GM20000 (cell line): ENCODE measurements at regions not wholly inside any gene's neighbourhood (a gene's known extent, or its start where the extent isn't known, plus 50 kb on each side); places are given as distances from the start of the nearest gene placed in this dataset.

ENCODE experiments used
- DNase-seq: peaks from one replicate; pipeline ENCODE4 v3.0.0; 2012; ENCODE audit warnings: low spot score
- TF ChIP-seq, protein P1 (sequence below): IDR thresholded peaks from 2 replicates; pipeline ENCODE4 v1.5.1; 2012; ENCODE audit warnings: mild to moderate bottlenecking, control low read depth; ENCODE audit errors: extremely low read depth, missing control alignments

DNA sequence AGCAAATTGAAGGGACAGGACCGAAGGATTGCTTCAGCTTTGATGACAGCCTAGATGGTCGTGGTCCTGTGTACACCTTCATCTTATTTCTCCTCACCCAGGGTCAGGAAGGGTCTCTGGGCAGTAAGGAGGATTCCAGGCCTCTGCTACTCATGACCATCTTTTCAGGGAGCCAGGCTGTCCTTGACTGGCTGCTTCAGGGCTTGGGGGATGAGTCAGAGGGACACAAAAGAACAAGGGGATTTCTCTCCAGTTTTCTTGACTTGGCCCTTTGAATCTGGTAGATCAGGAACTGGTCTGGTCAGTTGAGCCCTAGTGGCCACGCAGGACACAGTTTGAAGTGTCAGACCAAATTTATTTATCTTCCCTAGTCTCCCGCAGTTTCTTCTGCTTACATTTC lies 402.1 kb upstream of the CHD6 start:
- DNase-seq: no peak
- TF ChIP-seq, protein P1, sequence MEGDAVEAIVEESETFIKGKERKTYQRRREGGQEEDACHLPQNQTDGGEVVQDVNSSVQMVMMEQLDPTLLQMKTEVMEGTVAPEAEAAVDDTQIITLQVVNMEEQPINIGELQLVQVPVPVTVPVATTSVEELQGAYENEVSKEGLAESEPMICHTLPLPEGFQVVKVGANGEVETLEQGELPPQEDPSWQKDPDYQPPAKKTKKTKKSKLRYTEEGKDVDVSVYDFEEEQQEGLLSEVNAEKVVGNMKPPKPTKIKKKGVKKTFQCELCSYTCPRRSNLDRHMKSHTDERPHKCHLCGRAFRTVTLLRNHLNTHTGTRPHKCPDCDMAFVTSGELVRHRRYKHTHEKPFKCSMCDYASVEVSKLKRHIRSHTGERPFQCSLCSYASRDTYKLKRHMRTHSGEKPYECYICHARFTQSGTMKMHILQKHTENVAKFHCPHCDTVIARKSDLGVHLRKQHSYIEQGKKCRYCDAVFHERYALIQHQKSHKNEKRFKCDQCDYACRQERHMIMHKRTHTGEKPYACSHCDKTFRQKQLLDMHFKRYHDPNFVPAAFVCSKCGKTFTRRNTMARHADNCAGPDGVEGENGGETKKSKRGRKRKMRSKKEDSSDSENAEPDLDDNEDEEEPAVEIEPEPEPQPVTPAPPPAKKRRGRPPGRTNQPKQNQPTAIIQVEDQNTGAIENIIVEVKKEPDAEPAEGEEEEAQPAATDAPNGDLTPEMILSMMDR: no peak

GRCh38 chr20:42018979-42019378 lies 400.8 kb upstream of the CHD6 start:
- TF ChIP-seq, protein P1: no peak
- DNase-seq: no peak

GRCh38 chr20:42010090-42010489 lies 391.9 kb upstream of the CHD6 start:
- DNase-seq: no peak
- TF ChIP-seq, protein P1: no peak

GRCh38 chr20:42007251-42007650 lies 389.1 kb upstream of the CHD6 start:
- DNase-seq: no peak
- TF ChIP-seq, protein P1: no peak

- TF ChIP-seq, protein P1: no peak
- DNase-seq: no peak
Observed at GRCh38 chr20:42005211-42005610, 387.0 kb upstream of the CHD6 start.

DNA sequence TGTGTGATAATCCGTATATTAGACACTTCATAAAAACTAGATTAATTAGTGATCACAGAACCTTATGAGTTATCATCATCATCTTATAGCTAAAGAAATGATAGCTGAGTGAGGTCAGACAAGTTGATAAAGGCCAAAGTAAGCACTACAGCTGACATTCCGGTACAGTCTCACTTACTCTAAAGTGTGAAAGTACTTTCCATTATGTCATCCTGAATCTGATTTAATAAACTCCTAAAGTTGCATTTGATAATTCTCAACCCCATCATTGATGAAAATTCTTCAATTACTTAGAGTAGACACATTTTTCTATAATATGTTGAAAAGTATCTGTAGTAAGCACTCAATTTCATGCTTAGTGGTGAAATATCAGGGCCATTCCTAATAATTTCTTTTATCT lies 385.2 kb upstream of the CHD6 start:
- TF ChIP-seq, protein P1: no peak

GRCh38 chr20:41998539-41999341 lies 380.6 kb upstream of the CHD6 start:
- no peak for DNase-seq
- TF ChIP-seq, protein P1: no peak

More for the DNA sequence above, 385.2 kb upstream of the CHD6 start:
- DNase-seq: no peak
